ENCODE measurements at regions not wholly inside any gene's neighbourhood (a gene's known extent, or its start where the extent isn't known, plus 50 kb on each side); places are given as distances from the start of the nearest gene placed in this dataset.

- H3K27me3 Mint-ChIP-seq: no peaks in the 10 kb centered on the region
Measured at GRCh38 chr9:18385696-18386490, 88.1 kb upstream of the ADAMTSL1 start.

GRCh38 chr9:18390393-18390792 lies 83.6 kb upstream of the ADAMTSL1 start:
- H3K4me1 Mint-ChIP-seq: no peaks in the 10 kb centered on the region
- H3K27ac Mint-ChIP-seq: no peak overlapping the region
- H3K36me3 Mint-ChIP-seq: no peaks in the 10 kb centered on the region
- no peaks in the 10 kb centered on the region for H3K27me3 Mint-ChIP-seq
- no peaks in the 10 kb centered on the region for H3K9me3 Mint-ChIP-seq
- no peak overlapping the region for H3K4me3 Mint-ChIP-seq

More at GRCh38 chr9:18385696-18386490, 88.1 kb upstream of the ADAMTSL1 start:
- Mint-ChIP-seq H3K27ac (no peak overlapping the region), H3K4me1 (no peaks in the 10 kb centered on the region), H3K4me3 (no peak overlapping the region), H3K9me3 (peaks cover 0 to 1% (median 1%) of the 10 kb centered on the region in 3 donors), H3K36me3 (no peaks in the 10 kb centered on the region)

- peaks cover 2% of the 10 kb centered on the region for H3K36me3 Mint-ChIP-seq
- no peaks in the 10 kb centered on the region for H3K4me1 Mint-ChIP-seq
- H3K27ac Mint-ChIP-seq: no peak overlapping the region
- H3K27me3 Mint-ChIP-seq: no peaks in the 10 kb centered on the region
- H3K9me3 Mint-ChIP-seq: no peaks in the 10 kb centered on the region
- no peak overlapping the region for H3K4me3 Mint-ChIP-seq
Measured at GRCh38 chr9:18393340-18394130, 80.4 kb upstream of the ADAMTSL1 start.

GRCh38 chr9:18394847-18395351 lies 79.1 kb upstream of the ADAMTSL1 start:
- Mint-ChIP-seq H3K27ac (no peak overlapping the region), H3K27me3 (no peaks in the 10 kb centered on the region), H3K4me1 (no peaks in the 10 kb centered on the region), H3K36me3 (peaks cover 2% of the 10 kb centered on the region), H3K9me3 (no peaks in the 10 kb centered on the region), H3K4me3 (no peak overlapping the region)

- Mint-ChIP-seq H3K27ac (no peak overlapping the region), H3K27me3 (no peaks in the 10 kb centered on the region), H3K9me3 (no peaks in the 10 kb centered on the region), H3K4me1 (no peaks in the 10 kb centered on the region), H3K4me3 (no peak overlapping the region), H3K36me3 (peaks cover 2% of the 10 kb centered on the region)
Measured at GRCh38 chr9:18396102-18396728, 77.7 kb upstream of the ADAMTSL1 start.

GRCh38 chr9:18397076-18397475 lies 76.9 kb upstream of the ADAMTSL1 start:
- H3K9me3 Mint-ChIP-seq: no peaks in the 10 kb centered on the region
- H3K27me3 Mint-ChIP-seq: no peaks in the 10 kb centered on the region
- H3K36me3 Mint-ChIP-seq: peaks cover 2% of the 10 kb centered on the region

GRCh38 chr9:18398038-18398437 lies 75.9 kb upstream of the ADAMTSL1 start:
- no peaks in the 10 kb centered on the region for H3K4me1 Mint-ChIP-seq
- no peak overlapping the region for H3K4me3 Mint-ChIP-seq
- no peaks in the 10 kb centered on the region for H3K27me3 Mint-ChIP-seq
- no peak overlapping the region for H3K27ac Mint-ChIP-seq
- H3K9me3 Mint-ChIP-seq: no peaks in the 10 kb centered on the region
- H3K36me3 Mint-ChIP-seq: peaks cover 2% of the 10 kb centered on the region

More at GRCh38 chr9:18397076-18397475, 76.9 kb upstream of the ADAMTSL1 start:
- no peaks in the 10 kb centered on the region for H3K4me1 Mint-ChIP-seq
- H3K4me3 Mint-ChIP-seq: no peak overlapping the region
- H3K27ac Mint-ChIP-seq: no peak overlapping the region

GRCh38 chr9:18404434-18405029 lies 69.4 kb upstream of the ADAMTSL1 start:
- no peak overlapping the region for H3K27ac Mint-ChIP-seq
- no peaks in the 10 kb centered on the region for H3K27me3 Mint-ChIP-seq
- H3K36me3 Mint-ChIP-seq: no peaks in the 10 kb centered on the region
- H3K4me3 Mint-ChIP-seq: no peak overlapping the region
- H3K9me3 Mint-ChIP-seq: no peaks in the 10 kb centered on the region
- no peaks in the 10 kb centered on the region for H3K4me1 Mint-ChIP-seq

- no peaks in the 10 kb centered on the region for H3K4me1 Mint-ChIP-seq
- H3K27ac Mint-ChIP-seq: no peak overlapping the region
- H3K4me3 Mint-ChIP-seq: no peak overlapping the region
- H3K27me3 Mint-ChIP-seq: no peaks in the 10 kb centered on the region
- H3K36me3 Mint-ChIP-seq: no peaks in the 10 kb centered on the region
- no peaks in the 10 kb centered on the region for H3K9me3 Mint-ChIP-seq
Measured at GRCh38 chr9:18405240-18405639, 68.7 kb upstream of the ADAMTSL1 start.

GRCh38 chr9:18410983-18411382 lies 63.0 kb upstream of the ADAMTSL1 start:
- Mint-ChIP-seq H3K9me3 (peaks cover 0 to 2% (median 0%) of the 10 kb centered on the region in 3 donors), H3K4me1 (no peaks in the 10 kb centered on the region), H3K4me3 (no peak overlapping the region), H3K27ac (no peak overlapping the region), H3K36me3 (no peaks in the 10 kb centered on the region), H3K27me3 (no peaks in the 10 kb centered on the region)

GRCh38 chr9:18421391-18421790 lies 52.6 kb upstream of the ADAMTSL1 start:
- H3K4me3 Mint-ChIP-seq: no peak overlapping the region
- no peaks in the 10 kb centered on the region for H3K36me3 Mint-ChIP-seq
- peaks cover 0 to 4% (median 0%) of the 10 kb centered on the region in 3 donors for H3K9me3 Mint-ChIP-seq
- no peak overlapping the region for H3K27ac Mint-ChIP-seq
- no peaks in the 10 kb centered on the region for H3K27me3 Mint-ChIP-seq
- no peaks in the 10 kb centered on the region for H3K4me1 Mint-ChIP-seq

GRCh38 chr9:18422296-18423036 lies 51.5 kb upstream of the ADAMTSL1 start:
- Mint-ChIP-seq H3K27me3 (no peaks in the 10 kb centered on the region), H3K36me3 (no peaks in the 10 kb centered on the region), H3K27ac (no peak overlapping the region), H3K4me1 (no peaks in the 10 kb centered on the region), H3K4me3 (no peak overlapping the region), H3K9me3 (peaks cover 0 to 4% (median 0%) of the 10 kb centered on the region in 3 donors)

GRCh38 chr9:18423791-18424531 lies 50.0 kb upstream of the ADAMTSL1 start:
- Mint-ChIP-seq H3K27ac (no peak overlapping the region), H3K4me3 (no peak overlapping the region), H3K9me3 (peaks cover 0 to 2% (median 0%) of the 10 kb centered on the region in 3 donors), H3K4me1 (no peaks in the 10 kb centered on the region), H3K27me3 (peaks cover 2% of the 10 kb centered on the region), H3K36me3 (no peaks in the 10 kb centered on the region)

All from IgD-negative memory B cell (primary cell).